Muscle layer of colon (tissue), 2 donors: ENCODE measurements at regions not wholly inside any gene's neighbourhood (a gene's known extent, or its start where the extent isn't known, plus 50 kb on each side); places are given as distances from the start of the nearest gene placed in this dataset.

Source experiments
- H3K27ac ChIP-seq: one replicate; pipeline ENCODE4 v1.7.0; 2013; ENCODE audit warnings: low read depth, mild to moderate bottlenecking, low read length, moderate library complexity
- H3K27me3 ChIP-seq, 2 donors: one replicate each; pipeline ENCODE4 v1.7.0; 2013; ENCODE audit warnings: low read length in 2 of 2, mild to moderate bottlenecking in 2 of 2; ENCODE audit not compliant: insufficient read depth in 2 of 2, control insufficient read depth in 1 of 2
- H3K36me3 ChIP-seq: one replicate; pipeline ENCODE4 v1.7.0; 2013; ENCODE audit warnings: mild to moderate bottlenecking, low read length; ENCODE audit not compliant: insufficient read depth
- H3K4me1 ChIP-seq: one replicate; pipeline ENCODE4 v1.7.0; 2013; ENCODE audit warnings: mild to moderate bottlenecking, low read length; ENCODE audit not compliant: insufficient read depth
- H3K4me3 ChIP-seq, 2 donors: one replicate each; pipeline ENCODE4 v1.7.0; 2013; ENCODE audit warnings: low read length in 2 of 2, low read depth in 1 of 2, mild to moderate bottlenecking in 1 of 2, moderate library complexity in 1 of 2
- H3K9ac ChIP-seq: one replicate; pipeline ENCODE4 v1.7.0; 2013; ENCODE audit warnings: low read length
- H3K9me3 ChIP-seq: one replicate; pipeline ENCODE4 v1.7.0; 2013; ENCODE audit warnings: mild to moderate bottlenecking, low read length
- donor health status: abdominal sarcoma.
- donor health status: Adenocarcinoma of cecum.

DNA sequence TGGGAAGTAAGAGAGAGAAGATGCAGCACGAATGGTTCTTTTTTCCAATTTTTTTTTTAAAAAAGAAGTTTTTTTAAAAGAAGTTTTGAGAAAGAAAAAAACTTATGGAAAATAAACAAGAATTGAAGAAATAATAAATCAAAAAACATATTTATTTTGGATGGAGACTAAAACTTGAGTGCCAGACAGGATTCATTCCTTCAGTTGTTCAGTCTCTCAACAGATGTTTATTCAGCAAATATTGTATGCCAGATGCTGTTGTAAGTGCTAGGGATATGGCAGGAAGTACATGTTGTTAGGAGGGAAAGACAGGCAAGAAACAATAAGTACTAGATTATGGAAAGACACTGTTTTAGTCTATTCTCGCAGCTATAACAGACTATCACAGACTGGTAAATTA, 750.7 kb upstream of the PHF14 start:
- no peaks in the 10 kb centered on the region for H3K36me3 ChIP-seq
- no peak overlapping the region for H3K27ac ChIP-seq
- H3K4me3 ChIP-seq, result no peak overlapping the region
- no peaks in the 10 kb centered on the region for H3K27me3 ChIP-seq
- no peak overlapping the region for H3K9ac ChIP-seq
- no peaks in the 10 kb centered on the region for H3K9me3 ChIP-seq
- H3K4me1 ChIP-seq, result peaks cover 12% of the 10 kb centered on the region

DNA sequence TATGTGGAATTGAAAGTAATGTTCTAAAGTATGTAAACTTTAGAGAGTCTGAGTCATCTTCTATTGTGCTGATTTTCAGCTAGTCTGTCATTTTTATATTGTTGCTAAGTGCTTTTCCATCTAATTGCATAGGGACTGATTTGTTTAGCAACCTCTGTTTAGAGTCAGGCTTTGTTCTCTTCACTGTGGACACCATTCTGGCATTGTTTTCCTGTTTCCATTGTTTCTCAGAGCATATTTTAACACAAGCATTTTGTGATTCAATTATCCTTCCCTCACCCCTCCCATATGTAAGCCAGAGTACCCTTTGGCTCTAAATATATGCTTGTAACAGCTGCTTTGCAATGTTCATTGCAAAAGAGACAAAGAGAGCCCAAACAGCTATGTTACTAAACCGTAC, 748.4 kb upstream of the PHF14 start:
- no peak overlapping the region for H3K4me3 ChIP-seq
- no peaks in the 10 kb centered on the region for H3K9me3 ChIP-seq
- H3K4me1 ChIP-seq, result peaks cover 12% of the 10 kb centered on the region
- H3K36me3 ChIP-seq, result no peaks in the 10 kb centered on the region
- H3K27me3 ChIP-seq, result no peaks in the 10 kb centered on the region
- no peak overlapping the region for H3K9ac ChIP-seq
- no peak overlapping the region for H3K27ac ChIP-seq

DNA sequence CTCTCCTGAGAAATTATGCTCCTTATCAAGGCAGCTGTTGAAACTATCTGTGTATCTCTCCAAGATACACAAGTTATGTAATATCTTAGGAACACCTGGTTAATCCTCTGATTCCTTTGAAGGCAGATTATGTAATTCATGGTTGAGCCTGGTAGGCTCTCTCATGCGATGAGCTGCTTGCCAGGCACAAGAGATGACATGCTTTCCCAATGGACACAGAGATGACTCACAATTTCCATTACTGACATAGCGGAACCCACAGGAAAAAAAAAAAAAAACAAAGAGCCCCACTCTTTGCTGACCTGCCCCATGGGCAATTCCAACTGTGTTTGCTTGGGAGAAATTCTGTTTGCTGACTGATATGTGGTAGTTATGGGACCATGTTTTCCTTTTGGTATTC, 736.4 kb upstream of the PHF14 start:
- Histone ChIP-seq H3K36me3 (no peaks in the 10 kb centered on the region), H3K4me1 (no peaks in the 10 kb centered on the region), H3K9ac (no peak overlapping the region)

DNA sequence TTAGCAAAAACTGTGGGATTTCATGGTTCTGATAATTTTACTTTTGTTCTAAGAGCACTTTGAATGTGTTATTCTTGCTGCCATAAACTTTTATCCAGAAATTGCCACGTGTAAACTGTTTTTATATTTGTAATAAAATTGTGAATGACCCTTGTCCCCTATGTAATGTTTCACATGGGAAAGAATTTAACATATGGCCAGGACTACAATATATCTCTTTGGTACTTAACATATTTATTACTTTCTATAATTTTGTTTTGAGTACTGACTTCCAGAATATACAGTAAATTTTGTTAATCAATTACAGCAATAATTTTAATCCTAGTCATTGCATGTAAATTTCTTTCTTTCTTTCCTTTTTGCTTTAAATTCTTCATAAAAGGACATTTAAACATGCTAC, 735.0 kb upstream of the PHF14 start:
- Histone ChIP-seq H3K9me3 (no peaks in the 10 kb centered on the region), H3K27ac (no peak overlapping the region), H3K4me3 (no peak overlapping the region), H3K36me3 (no peaks in the 10 kb centered on the region), H3K9ac (no peak overlapping the region), H3K27me3 (no peaks in the 10 kb centered on the region), H3K4me1 (no peaks in the 10 kb centered on the region)

More for the DNA sequence above, 736.4 kb upstream of the PHF14 start:
- no peaks in the 10 kb centered on the region for H3K27me3 ChIP-seq
- no peak overlapping the region for H3K4me3 ChIP-seq
- no peaks in the 10 kb centered on the region for H3K9me3 ChIP-seq
- H3K27ac ChIP-seq, result no peak overlapping the region

DNA sequence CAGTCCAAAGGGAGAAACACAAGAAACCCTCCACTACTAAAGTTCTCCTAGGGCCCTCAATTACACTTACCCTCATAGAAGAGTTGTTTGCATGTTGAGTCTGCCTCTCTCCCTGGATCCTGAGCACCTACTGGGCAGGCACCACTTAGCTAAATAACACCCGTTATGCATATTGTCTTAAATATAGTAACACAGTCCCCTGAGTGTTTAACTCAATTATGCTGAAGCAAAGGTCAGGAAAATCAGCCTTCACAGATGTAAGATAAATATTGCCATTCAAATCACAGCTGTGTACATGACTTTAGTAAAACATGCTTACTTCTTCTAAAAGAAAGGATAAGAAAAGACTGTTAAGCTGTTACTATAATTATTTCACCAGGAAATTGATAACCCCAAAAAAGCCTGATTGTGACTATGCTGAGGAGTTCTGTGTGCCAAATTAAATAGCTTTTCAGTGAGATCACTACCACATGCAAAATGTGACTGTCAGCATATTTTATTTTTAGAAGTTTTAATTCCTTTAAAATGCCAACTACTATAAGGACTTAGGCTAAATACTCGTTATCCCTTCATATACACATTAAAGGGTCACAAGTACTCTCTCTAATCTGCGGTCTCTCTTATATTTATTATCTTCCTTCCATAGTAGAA, 733.9 kb upstream of the PHF14 start:
- Histone ChIP-seq H3K4me3 (no peak overlapping the region), H3K27me3 (no peaks in the 10 kb centered on the region), H3K4me1 (no peaks in the 10 kb centered on the region), H3K9me3 (no peaks in the 10 kb centered on the region), H3K36me3 (no peaks in the 10 kb centered on the region), H3K9ac (no peak overlapping the region), H3K27ac (no peak overlapping the region)

DNA sequence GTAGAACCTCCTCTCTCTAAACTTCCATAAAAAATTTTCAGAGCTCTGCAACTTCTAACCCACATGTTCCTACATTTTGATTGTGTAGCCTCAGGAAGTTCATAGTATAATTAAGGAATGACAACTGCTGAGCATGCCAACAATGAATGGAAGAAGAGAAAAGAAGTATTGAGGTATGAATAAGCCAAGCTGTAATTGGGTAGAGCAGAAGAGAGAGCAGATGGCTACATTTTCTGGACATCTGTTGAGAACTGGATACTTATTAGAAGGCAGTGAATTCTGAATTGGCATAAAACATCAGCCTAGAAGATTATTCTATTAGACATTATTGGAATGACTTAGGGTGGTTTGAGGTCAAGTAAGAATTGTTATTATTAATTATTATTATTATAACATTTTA, 728.3 kb upstream of the PHF14 start:
- no peaks in the 10 kb centered on the region for H3K27me3 ChIP-seq
- H3K4me1 ChIP-seq, result no peaks in the 10 kb centered on the region
- H3K9ac ChIP-seq, result no peak overlapping the region
- H3K4me3 ChIP-seq, result no peak overlapping the region
- peaks cover 4% of the 10 kb centered on the region for H3K9me3 ChIP-seq
- no peak overlapping the region for H3K27ac ChIP-seq
- no peaks in the 10 kb centered on the region for H3K36me3 ChIP-seq

DNA sequence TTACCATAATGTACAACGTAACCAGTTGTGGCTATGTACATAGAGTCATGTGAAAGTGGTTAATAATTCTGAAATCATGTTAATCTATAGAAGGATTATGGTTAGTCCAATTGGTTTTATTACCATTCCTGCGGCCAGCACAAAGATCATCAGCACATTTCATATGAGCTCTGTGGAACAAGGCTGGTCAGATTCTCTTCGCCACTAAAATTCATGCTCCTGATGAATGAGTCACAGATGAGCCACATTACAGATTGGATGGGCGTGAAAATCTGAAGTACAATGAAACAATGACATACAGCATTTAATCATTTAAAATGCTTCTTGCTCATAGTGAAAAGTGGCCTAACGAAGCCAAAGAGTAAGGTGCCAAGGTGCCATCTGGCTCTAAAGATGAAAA, 716.2 kb upstream of the PHF14 start:
- Histone ChIP-seq H3K9ac (no peak overlapping the region), H3K4me1 (no peaks in the 10 kb centered on the region), H3K4me3 (no peak overlapping the region), H3K27ac (no peak overlapping the region), H3K27me3 (no peaks in the 10 kb centered on the region), H3K36me3 (no peaks in the 10 kb centered on the region), H3K9me3 (no peaks in the 10 kb centered on the region)

DNA sequence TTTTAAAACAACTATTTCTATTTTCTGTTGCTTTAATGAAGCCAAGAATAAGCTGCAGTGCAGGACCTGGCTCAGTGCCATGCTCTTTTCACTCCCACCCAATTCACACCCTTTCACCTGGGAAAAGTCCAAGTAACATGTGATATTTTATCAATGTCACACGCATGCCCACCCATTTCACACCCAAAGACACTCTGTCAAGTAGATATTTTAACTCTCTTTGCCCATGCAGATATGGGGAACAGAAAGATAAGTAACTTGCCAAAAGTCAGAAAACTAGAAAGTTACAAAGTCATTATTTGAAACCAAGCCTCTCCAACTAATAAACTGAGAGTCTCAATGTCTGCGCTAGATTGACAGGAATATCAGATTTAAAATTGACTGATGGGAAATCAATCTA, 706.7 kb upstream of the PHF14 start:
- no peaks in the 10 kb centered on the region for H3K27me3 ChIP-seq
- no peaks in the 10 kb centered on the region for H3K36me3 ChIP-seq
- peaks cover 15% of the 10 kb centered on the region for H3K4me1 ChIP-seq
- no peak overlapping the region for H3K9ac ChIP-seq
- H3K27ac ChIP-seq, result no peak overlapping the region
- no peak overlapping the region for H3K4me3 ChIP-seq
- H3K9me3 ChIP-seq, result no peaks in the 10 kb centered on the region

DNA sequence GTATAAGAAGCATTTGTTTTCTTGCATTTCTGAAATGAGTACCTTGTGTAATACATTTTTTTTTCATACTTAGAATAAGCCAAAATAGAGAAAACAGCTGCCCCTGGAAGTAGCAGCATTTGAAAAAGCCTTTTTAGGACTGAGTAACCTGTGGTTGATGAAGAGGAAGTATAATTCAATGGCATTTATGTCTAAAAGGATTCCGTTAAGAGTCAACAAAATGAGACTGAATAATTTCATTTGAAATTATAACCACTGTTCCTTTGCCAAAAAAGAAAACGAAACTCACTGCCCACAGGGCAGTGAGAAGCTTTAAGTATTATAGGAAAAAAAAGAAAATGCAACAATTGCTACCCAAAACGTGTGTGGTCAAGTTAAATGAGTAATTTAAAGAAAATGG, 705.6 kb upstream of the PHF14 start:
- no peaks in the 10 kb centered on the region for H3K36me3 ChIP-seq
- no peak overlapping the region for H3K9ac ChIP-seq
- H3K27ac ChIP-seq, result no peak overlapping the region
- no peaks in the 10 kb centered on the region for H3K27me3 ChIP-seq
- no peak overlapping the region for H3K4me3 ChIP-seq
- no peaks in the 10 kb centered on the region for H3K9me3 ChIP-seq
- peaks cover 15% of the 10 kb centered on the region for H3K4me1 ChIP-seq

DNA sequence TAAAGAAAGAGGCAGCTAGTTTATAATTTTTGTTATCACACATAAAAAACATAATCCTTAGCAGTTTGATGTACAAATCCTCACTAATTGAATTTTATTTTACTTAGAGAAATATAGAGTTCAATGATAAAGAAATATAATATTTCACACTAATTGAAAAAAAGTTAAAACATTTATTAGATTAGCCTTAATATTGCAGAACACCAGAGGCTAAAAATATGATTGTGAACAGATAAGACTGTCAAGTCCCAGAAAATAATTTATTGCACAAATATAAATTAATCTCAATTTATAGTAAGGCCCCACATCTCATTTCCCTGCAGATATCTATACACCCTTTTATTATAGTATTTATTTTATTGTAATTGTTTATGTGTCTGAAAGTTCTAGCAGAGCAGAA, 690.8 kb upstream of the PHF14 start:
- no peaks in the 10 kb centered on the region for H3K27me3 ChIP-seq
- H3K9ac ChIP-seq, result no peak overlapping the region
- no peak overlapping the region for H3K4me3 ChIP-seq
- no peaks in the 10 kb centered on the region for H3K9me3 ChIP-seq
- no peaks in the 10 kb centered on the region for H3K4me1 ChIP-seq
- H3K27ac ChIP-seq, result no peak overlapping the region
- no peaks in the 10 kb centered on the region for H3K36me3 ChIP-seq

DNA sequence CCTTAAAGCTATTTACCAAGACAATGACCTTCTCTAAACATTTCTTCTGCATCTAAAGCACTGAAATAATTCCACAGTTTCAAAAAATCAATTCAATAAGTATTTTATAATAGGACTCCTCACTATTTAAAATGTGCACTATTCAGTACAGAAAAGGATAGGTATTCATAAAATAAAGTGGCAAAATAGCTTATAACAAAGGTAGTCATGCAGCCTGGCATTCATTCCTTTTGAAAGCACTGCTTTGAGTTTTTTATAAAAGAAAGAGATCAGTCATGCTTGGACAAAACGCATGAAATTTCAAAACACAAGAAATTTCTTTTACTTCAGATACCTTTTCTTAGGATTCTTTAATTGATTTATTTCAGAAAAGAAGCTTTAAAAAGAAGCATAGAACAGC, 689.7 kb upstream of the PHF14 start:
- Histone ChIP-seq H3K4me1 (no peaks in the 10 kb centered on the region), H3K36me3 (no peaks in the 10 kb centered on the region), H3K9me3 (no peaks in the 10 kb centered on the region), H3K27me3 (no peaks in the 10 kb centered on the region), H3K27ac (no peak overlapping the region), H3K4me3 (no peak overlapping the region), H3K9ac (no peak overlapping the region)

DNA sequence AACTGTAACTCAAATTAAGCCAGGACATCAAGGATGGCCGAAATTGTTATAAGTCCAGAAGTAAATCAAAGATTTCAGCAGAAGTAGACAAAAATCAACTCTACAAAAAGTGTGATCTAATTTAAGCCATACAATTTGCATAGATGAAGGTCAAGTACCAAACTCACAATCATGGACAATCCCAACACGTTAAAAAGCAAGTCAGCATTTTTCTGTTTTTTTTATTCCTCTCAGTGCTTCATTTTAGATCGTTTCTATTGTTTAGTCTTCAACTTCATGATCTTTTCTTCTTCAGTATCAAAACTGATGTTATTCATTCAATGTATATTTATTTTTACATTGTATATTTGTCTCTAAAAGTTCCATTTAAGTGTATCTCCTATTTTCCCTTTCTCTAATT, 674.3 kb upstream of the PHF14 start:
- no peaks in the 10 kb centered on the region for H3K27me3 ChIP-seq
- no peak overlapping the region for H3K4me3 ChIP-seq
- no peaks in the 10 kb centered on the region for H3K4me1 ChIP-seq
- no peak overlapping the region for H3K9ac ChIP-seq
- no peak overlapping the region for H3K27ac ChIP-seq
- H3K9me3 ChIP-seq, result no peaks in the 10 kb centered on the region
- no peaks in the 10 kb centered on the region for H3K36me3 ChIP-seq
